HG02885 (cell line): ENCODE measurements at regions not wholly inside any gene's neighbourhood (a gene's known extent, or its start where the extent isn't known, plus 50 kb on each side); places are given as distances from the start of the nearest gene placed in this dataset.
"Not testable (repeated sequence)": the region's sequence is repeated elsewhere in the genome, so short reads cannot be mapped to it uniquely, and the experiment has no call there.

ENCODE experiments used
- ATAC-seq: cut with Tn5 transposase; IDR thresholded peaks from one replicate; pipeline ENCODE4 v1.9.1; 2021; ENCODE audit warnings: mild to moderate bottlenecking; ENCODE audit not compliant: unreplicated experiment, poor library complexity

- no peak for ATAC-seq
Measured at GRCh38 chr18:993560-993959, 88.9 kb downstream of the ADCYAP1 start.

DNA sequence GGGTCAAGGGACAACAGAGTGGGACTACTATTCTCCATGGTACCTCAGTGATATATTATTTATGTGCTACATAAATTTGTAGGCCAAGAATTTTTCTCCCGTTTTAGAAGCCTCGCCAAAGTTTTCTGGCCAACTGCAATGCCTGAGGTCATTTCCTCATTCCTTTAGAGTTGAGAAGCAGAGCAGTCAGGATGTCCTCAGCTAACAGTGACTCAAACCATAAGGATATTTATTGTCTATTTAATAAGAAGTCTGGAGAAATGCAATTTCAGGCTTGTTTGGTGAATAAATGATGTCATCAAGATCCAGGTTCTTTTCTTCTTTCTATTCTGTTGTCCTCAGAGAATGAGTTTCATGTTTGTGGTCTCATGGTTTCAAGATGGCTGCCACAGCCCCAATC is 91.0 kb downstream of the ADCYAP1 start:
- ATAC-seq, result no peak

- ATAC-seq, result no peak
Measured at GRCh38 chr18:997499-997898, 92.8 kb downstream of the ADCYAP1 start.

DNA sequence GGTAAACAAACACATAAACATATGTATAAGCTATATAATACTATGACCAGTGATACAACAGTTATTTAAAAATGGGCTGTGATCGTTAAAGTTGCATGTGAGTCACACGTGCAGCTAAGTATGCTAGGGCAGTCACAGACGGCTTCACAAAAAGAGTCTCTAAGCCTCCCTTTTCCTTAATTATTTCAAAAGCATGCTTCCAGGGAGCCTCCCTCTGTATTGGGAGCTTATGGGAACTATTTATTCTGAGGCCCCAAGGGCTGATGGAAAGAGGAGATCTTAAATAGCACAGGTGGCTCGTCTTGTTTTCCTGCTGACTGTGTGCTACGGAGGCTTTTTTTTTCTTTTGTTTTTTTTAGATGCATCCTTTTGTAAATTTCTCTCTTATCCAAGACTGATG is 94.3 kb downstream of the ADCYAP1 start:
- no peak for ATAC-seq

DNA sequence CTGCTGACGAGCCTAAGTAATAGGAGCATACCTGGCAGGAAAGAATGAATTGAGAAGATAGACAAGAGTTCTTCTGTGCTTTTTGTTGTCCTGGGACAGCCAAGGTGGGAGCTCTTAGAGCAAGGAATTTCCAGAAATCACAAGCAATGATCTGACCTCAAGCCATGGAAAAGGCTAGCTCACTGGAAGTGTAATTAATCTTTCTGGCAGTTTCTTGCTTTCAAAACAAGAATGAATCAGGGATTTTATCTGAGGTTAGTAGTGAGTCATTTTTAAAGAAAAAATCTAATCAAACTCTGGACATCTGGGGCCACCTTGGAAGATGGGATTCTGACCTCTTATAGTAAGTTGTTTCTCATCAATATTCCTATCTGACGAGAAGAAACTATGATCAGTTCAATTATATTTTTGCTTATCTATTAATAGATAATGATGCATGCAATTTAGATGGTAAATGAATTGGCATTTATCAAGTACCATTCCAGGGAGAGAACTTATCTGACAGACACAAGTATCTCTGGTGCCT is 98.0 kb downstream of the ADCYAP1 start:
- no peak for ATAC-seq

GRCh38 chr18:1003499-1003898 is 98.8 kb downstream of the ADCYAP1 start:
- no peak for ATAC-seq

- ATAC-seq, result no peak
Measured at GRCh38 chr18:1006304-1006703, 101.6 kb downstream of the ADCYAP1 start.

GRCh38 chr18:1006965-1007364 is 102.3 kb downstream of the ADCYAP1 start:
- ATAC-seq, result no peak

DNA sequence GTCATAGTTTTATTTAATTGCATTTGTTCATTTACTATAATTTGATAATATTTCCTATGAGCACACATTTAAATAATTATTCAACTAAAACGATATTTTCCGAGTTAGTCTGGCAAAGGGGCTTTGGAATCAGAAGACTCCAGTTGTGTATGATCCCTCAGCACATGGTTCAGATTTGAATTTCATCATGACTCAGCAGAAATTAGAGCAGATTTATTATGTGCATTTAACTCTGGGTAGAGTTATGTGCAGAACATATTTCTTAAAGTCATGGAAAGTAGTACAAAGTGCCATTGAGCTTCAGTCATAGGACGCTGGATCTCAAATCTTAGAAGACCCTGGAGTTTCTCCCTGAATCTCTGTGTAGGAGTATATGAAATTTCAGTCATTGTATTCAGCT is 106.7 kb downstream of the ADCYAP1 start:
- no peak for ATAC-seq

GRCh38 chr18:1012775-1013174 is 108.1 kb downstream of the ADCYAP1 start:
- ATAC-seq, result no peak

- no peak for ATAC-seq
Measured at GRCh38 chr18:1013951-1014350, 109.3 kb downstream of the ADCYAP1 start.

DNA sequence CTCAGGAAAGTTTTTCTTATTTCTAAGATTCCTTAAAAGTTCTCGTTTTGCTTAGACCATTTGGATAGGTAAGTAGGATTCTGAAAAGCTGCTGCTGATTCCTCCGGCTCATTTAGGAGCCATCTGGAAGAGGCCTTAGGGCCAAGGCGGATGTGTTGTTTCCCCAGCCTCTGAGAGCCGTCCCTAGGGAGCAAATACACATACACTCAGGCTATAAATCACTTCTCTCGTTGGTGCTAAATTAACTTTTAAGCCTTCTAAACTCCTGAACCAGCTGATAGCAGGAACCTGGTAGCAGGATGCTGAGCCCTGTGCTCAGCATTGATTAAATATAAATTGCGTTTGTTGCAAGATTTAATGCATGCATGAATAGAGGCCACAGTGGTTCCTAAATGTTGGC is 109.8 kb downstream of the ADCYAP1 start:
- no peak for ATAC-seq

DNA sequence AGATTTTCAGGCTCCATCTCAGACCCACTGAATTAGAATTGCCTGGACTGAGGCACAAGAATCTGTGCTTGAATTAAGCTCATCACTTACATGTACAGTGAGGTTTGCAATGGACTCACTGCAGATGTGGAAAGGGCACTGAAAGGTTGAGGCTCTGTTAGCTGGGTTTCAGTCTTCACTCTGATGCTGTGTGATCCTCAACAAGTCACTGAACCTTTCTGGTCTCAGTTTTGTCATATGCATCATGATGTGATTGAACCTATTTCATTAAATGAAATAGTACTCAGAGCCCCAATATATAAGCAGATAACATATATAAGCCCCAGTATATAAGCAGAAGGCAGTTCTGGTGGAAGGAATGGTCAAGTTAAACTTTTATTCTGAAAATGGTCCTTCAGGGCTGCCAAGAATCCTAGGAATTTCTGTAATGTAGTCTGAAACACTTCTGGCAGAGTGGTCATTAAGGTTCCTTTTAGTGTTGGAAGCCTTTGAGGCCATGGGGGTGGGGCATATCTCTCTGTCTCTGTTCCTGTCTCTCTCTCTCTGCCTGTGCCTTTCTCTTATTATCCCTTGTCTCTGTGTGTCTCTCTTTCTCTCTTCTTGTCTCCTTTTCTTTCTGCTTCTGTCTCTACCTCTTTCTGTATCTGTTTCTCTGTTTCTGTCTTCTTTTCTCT is 110.4 kb downstream of the ADCYAP1 start:
- no peak for ATAC-seq

GRCh38 chr18:1015777-1016176 is 111.1 kb downstream of the ADCYAP1 start:
- ATAC-seq, result no peak

GRCh38 chr18:1017227-1018058 is 112.8 kb downstream of the ADCYAP1 start:
- ATAC-seq, result no peak

DNA sequence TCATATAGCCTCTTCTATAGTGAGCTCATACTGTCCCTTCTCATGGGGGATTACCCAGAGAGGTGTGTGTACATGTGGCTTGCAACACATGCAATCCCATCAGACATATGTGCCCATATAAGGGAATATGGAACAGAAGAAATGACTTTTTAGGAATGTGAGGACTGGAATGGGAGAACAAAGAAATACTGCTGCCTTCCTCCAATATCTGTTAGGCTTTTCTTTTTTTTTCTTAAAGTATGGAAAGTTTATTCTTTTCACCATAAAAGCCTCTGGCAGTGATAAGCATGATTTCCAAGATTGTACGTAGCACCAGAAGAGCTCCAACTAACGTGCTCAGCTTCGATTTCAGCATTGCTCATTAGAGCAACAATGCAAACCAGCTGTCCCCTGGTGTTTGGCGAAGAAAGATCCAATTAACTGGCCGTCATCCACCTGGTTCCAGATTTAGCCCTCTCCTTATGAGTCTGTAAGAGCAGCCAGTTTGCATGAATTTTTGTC is 113.6 kb downstream of the ADCYAP1 start:
- ATAC-seq, result no peak

DNA sequence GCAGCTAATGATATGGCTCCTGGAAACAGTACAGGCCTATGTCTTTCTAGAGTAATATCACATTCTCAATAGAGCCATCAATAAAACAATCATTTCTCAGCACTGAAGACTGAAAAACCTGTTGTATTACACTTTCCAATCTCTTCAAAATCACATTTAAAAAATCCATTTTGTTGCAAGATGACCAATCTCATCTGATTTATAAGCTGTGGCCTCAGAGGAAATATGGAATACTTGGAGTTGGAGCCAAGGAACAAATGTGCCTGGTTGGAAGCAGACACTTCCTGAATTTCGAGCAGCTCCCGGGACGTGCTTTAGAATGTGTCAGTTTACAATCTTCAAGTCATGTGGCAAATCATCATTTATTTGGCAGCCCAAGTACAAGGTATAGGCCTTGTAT is 114.5 kb downstream of the ADCYAP1 start:
- no peak for ATAC-seq

DNA sequence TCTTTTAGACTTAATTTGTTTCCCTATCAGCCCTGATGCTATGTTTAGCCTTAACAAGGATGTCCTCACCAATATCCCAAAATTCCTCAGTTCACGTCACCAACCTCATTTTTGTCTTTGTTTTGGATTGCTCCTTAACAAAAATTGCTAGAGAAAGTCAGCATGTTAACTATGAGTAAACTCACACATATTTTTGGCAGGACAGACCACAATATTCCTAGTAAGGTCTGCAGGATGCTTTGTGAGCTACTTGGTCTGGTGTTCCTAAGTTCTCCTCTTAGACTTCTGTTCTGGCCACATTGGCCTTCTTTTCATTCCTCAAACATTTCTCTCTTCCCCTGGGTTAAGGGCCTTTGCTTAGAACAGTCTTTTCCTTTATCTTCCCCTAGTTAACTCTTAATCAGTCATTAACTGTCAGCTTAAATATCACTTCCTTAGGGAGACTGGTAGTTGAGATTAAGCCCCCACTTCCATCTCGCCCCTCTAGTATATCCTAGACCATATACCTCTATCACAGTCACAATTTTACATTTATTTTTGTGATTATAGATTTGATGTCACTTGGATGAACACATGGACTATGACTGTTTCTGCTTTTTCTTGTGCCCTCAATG is 116.2 kb downstream of the ADCYAP1 start:
- ATAC-seq, result no peak

GRCh38 chr18:1026930-1027329 is 122.3 kb downstream of the ADCYAP1 start:
- ATAC-seq, result no peak

- ATAC-seq, result not testable (repeated sequence)
Measured at GRCh38 chr18:1033092-1033491, 128.4 kb downstream of the ADCYAP1 start.

DNA sequence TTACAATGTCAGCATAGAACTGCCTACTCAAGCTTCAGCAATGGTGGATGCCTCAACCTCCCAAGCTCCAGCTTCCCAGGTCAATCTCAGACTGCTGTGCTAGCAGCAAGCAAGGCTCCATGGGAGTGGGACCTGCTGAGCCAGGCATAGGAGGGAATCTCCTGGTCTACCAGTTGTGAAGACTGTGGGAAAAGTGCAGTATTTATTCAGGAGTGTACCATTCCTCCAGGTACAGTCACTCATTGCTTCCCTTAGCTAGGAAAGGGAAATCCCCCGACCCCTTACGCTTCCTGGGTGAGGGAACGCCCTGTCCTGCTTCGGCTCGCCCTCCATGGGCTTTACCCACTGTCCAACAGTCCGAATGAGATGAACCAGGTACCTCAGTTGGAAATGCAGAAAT is 130.3 kb downstream of the ADCYAP1 start:
- no peak for ATAC-seq
